ENCODE measurements at regions not wholly inside any gene's neighbourhood (a gene's known extent, or its start where the extent isn't known, plus 50 kb on each side); places are given as distances from the start of the nearest gene placed in this dataset.

DNA sequence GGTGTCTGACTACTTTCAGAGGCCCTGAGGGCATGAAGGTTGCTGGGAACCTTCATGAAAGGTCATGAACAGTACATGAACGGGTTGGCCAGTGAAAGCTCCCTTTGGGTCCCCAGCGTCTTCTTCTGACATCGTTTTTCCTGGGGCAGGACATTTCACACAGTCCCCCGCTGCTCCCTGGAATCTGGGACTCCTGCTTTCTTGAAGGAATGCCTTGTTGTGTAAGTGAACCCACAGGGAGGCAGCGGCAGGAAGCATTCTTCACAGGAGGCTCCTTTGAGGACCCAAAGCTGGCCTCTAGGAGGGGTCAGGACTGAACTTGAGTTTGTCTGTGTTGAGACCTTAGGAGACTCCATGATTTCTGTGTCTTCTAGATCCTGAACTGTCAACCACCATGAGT is 144.3 kb downstream of the KCNE4 start:
- Histone ChIP-seq H3K27me3 (no peaks in the 10 kb centered on the region), H3K9me3 (no peaks in the 10 kb centered on the region), H3K4me1 (no peaks in the 10 kb centered on the region), H3K4me3 (no peak overlapping the region), H3K36me3 (no peaks in the 10 kb centered on the region), H3K27ac (no peak overlapping the region)
- intact Hi-C loops (cut with DNase I; ENCODE audit: low total_unique reads), result no loop called here
- in situ Hi-C loops (cut with MboI; ENCODE audit: low sequenced_read_pairs in 4 of 4), result no loop called here
- ATAC-seq (no peak), DNase-seq (no peak)
- no peak for TF ChIP-seq POLR2A (IDR thresholded peaks at IDR 0.05)
- TF ChIP-seq, protein P1, sequence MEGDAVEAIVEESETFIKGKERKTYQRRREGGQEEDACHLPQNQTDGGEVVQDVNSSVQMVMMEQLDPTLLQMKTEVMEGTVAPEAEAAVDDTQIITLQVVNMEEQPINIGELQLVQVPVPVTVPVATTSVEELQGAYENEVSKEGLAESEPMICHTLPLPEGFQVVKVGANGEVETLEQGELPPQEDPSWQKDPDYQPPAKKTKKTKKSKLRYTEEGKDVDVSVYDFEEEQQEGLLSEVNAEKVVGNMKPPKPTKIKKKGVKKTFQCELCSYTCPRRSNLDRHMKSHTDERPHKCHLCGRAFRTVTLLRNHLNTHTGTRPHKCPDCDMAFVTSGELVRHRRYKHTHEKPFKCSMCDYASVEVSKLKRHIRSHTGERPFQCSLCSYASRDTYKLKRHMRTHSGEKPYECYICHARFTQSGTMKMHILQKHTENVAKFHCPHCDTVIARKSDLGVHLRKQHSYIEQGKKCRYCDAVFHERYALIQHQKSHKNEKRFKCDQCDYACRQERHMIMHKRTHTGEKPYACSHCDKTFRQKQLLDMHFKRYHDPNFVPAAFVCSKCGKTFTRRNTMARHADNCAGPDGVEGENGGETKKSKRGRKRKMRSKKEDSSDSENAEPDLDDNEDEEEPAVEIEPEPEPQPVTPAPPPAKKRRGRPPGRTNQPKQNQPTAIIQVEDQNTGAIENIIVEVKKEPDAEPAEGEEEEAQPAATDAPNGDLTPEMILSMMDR (IDR thresholded peaks at IDR 0.05 in 4 of 5, conservative IDR thresholded peaks at IDR 0.05 in 1 of 5), result no peak

DNA sequence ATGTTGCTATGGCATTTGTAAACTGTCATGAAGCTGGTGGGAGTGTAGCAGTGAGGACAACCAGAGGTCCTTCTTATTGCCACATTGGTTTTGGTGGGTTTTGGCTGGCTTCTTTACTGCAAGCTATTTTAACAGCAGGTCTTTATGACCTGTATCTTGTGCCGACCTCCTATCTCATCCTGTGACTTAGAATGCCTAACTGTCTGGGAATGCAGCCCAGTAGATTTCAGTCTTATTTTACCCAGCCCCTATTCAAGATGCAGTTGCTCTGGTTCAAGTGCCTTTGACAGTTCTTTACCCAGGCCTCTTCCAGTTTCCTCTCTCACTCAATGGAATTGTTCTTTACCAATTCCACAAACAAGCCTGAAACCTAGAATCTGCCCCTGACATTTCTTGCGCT is 145.1 kb downstream of the KCNE4 start:
- in situ Hi-C loops (cut with MboI; ENCODE audit: low sequenced_read_pairs in 4 of 4), result no loop called here

DNA sequence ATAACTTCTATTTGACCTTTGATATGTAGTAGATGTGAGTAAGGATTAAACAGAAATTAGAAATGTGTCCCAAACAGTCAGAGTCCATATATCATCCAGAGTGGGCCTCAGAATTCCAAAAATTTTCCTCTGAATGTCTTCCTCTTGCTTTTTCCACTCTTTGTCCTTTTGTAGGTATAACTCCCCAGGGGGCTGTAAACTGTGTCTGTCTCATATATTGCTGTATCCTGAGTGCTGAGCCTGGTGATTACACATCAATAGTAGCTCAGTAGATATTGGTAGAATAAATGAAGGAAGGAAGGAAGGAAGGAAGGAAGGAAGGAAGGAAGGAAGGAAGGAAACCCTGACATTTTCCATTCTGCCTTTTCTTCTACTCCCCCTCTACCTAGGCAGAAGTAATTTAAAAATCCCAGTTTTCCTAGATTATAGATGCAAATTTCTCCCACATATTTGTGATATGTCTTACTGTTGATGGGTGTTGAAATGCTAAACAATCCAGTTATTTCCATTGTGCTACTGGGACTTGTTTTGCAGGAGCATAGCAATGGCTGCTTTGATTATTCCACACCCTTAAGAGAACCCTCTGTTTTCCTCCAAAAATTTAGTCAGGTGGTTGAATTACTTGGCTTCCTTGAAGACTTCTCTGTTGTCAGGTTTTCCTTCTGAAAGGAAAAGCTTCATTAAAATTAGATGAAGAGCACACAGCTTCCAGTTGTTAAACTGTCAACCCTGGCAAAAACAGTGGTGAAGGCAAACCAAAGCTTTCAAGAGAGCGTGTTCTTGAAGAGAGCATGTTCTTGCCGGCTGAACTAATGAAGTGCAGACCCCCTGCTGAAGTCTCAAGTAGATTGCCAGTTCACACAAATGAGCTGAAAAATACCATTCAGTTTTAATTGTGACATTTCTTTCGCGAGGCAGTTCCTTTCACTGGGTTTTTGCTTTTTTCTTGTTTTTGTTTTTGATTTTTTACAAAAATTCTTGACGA is 147.8 kb downstream of the KCNE4 start:
- in situ Hi-C loops (cut with MboI; ENCODE audit: low sequenced_read_pairs in 4 of 4) (no loop called here), intact Hi-C loops (cut with DNase I; ENCODE audit: low total_unique reads) (no loop called here)
- DNase-seq (no peak), ATAC-seq (no peak)
- Histone ChIP-seq H3K4me1 (no peaks in the 10 kb centered on the region), H3K36me3 (no peaks in the 10 kb centered on the region), H3K27me3 (no peaks in the 10 kb centered on the region), H3K9me3 (no peaks in the 10 kb centered on the region), H3K4me3 (no peak overlapping the region), H3K27ac (no peak overlapping the region)
- no peak for TF ChIP-seq POLR2A (IDR thresholded peaks at IDR 0.05)
- TF ChIP-seq, protein P1 (IDR thresholded peaks at IDR 0.05 in 4 of 5, conservative IDR thresholded peaks at IDR 0.05 in 1 of 5), result no peak

More for the DNA sequence above, 145.1 kb downstream of the KCNE4 start:
- Histone ChIP-seq H3K27ac (no peak overlapping the region), H3K36me3 (no peaks in the 10 kb centered on the region), H3K9me3 (no peaks in the 10 kb centered on the region), H3K4me3 (no peak overlapping the region), H3K27me3 (no peaks in the 10 kb centered on the region), H3K4me1 (no peaks in the 10 kb centered on the region)
- ATAC-seq (no peak), DNase-seq (no peak)
- no peak for TF ChIP-seq POLR2A (IDR thresholded peaks at IDR 0.05)
- TF ChIP-seq, protein P1 (IDR thresholded peaks at IDR 0.05 in 4 of 5, conservative IDR thresholded peaks at IDR 0.05 in 1 of 5), result no peak
- intact Hi-C loops (cut with DNase I; ENCODE audit: low total_unique reads), result no loop called here

DNA sequence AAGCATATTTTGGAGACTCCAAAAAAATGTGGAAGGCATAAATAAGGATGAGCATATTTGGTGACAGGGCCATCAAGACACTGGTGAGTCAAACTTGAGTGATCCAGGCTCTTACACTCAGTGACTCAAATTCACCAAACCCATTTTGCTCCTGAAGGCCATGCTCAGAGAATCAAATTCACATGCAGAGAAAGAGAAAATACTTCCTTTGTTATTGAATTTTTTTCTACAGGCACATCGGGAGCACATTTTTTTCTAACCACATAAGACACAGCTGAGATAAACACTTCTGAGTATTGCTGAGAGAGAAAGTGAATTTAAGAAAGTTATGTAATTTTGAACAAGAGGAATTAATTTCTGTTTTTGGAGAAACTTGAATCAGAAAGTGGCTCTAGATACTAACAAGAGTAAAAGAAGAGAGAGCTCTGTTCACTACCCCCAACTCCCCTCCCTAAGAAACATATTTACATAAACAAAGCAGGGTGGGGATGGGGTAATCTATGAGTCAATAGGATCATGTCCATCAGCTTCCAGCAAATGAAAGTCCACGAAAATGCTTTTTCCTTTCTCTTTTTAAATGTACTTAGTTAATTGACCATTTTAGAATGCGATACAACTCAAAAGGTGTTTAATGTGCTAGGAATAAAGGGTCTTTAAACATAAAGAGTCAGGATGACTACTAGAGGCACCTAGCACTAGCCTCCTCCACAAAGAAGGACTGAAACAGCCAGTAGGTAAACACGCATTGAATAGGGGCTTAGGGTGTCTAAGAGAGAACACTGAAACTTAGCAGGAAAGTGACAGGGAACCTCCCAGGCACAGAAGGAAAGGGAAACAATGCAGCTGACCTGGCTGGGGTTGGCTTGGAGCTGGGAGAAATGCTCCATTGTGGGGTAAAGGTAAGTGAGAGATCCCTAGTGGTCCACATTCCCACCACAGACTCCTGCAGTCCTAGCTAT is 152.3 kb downstream of the KCNE4 start:
- in situ Hi-C loops (cut with MboI; ENCODE audit: low sequenced_read_pairs in 4 of 4), result no loop called here

More for the DNA sequence above, 152.3 kb downstream of the KCNE4 start:
- Histone ChIP-seq H3K27ac (no peak overlapping the region), H3K4me1 (no peaks in the 10 kb centered on the region), H3K27me3 (no peaks in the 10 kb centered on the region), H3K9me3 (no peaks in the 10 kb centered on the region), H3K4me3 (no peak overlapping the region), H3K36me3 (no peaks in the 10 kb centered on the region)
- no peak for DNase-seq
- no peak for ATAC-seq
- TF ChIP-seq POLR2A (IDR thresholded peaks at IDR 0.05), result no peak
- TF ChIP-seq, protein P1 (IDR thresholded peaks at IDR 0.05 in 4 of 5, conservative IDR thresholded peaks at IDR 0.05 in 1 of 5), result no peak
- intact Hi-C loops (cut with DNase I; ENCODE audit: low total_unique reads), result no loop called here

All from gastrocnemius medialis (tissue), 4 donors.